ENCODE measurements at regions not wholly inside any gene's neighbourhood (a gene's known extent, or its start where the extent isn't known, plus 50 kb on each side); places are given as distances from the start of the nearest gene placed in this dataset.

GRCh38 chr2:241931084-241931975 lies 61.8 kb downstream of the RTP5 start:
- Histone ChIP-seq H3K4me2 (ENCODE audit: low read depth, low read length, poor library complexity, severe bottlenecking) (no peak overlapping the region), H3F3A (ENCODE audit: insufficient read depth) (no peaks in the 10 kb centered on the region), H3K79me2 (ENCODE audit: insufficient read depth, low read length) (no peaks in the 10 kb centered on the region), H3K36me3 (ENCODE audit: low read length) (no peaks in the 10 kb centered on the region), H2AFZ (ENCODE audit: low read depth, low read length, severe bottlenecking) (no peak overlapping the region), H3K4me3 (ENCODE audit: insufficient read depth, low read length, poor library complexity, severe bottlenecking) (no peak overlapping the region), H3K9me2 (replicated peaks; ENCODE audit: insufficient read depth, low read length) (no peaks in the 10 kb centered on the region), H3K9me3 (ENCODE audit: insufficient read depth, low read length) (no peaks in the 10 kb centered on the region), H3K27ac (ENCODE audit: low read depth, low read length) (no peak overlapping the region), H4K20me1 (ENCODE audit: low read depth, low read length) (no peaks in the 10 kb centered on the region), H3K27me3 (ENCODE audit: low read length) (no peaks in the 10 kb centered on the region), H3K9ac (ENCODE audit: low read length) (no peak overlapping the region)
- TF ChIP-seq EZH2phosphoT487 (conservative IDR thresholded peaks at IDR 0.05; ENCODE audit: low read length), result no peak
- no peak for TF ChIP-seq CTCF (IDR thresholded peaks at IDR 0.05; ENCODE audit: insufficient read depth, low read length, poor library complexity, severe bottlenecking)

- no peaks in the 10 kb centered on the region for H3K27me3 ChIP-seq (ENCODE audit: low read length)
- no peaks in the 10 kb centered on the region for H3K36me3 ChIP-seq (ENCODE audit: low read length)
- TF ChIP-seq CTCF (IDR thresholded peaks at IDR 0.05; ENCODE audit: insufficient read depth, low read length, poor library complexity, severe bottlenecking) (no peak), EZH2phosphoT487 (conservative IDR thresholded peaks at IDR 0.05; ENCODE audit: low read length) (no peak)
- no peaks in the 10 kb centered on the region for H3K79me2 ChIP-seq (ENCODE audit: insufficient read depth, low read length)
- no peak overlapping the region for H3K4me2 ChIP-seq (ENCODE audit: low read depth, low read length, poor library complexity, severe bottlenecking)
- H3K9me2 ChIP-seq (replicated peaks; ENCODE audit: insufficient read depth, low read length), result no peaks in the 10 kb centered on the region
- H3K9me3 ChIP-seq (ENCODE audit: insufficient read depth, low read length), result no peaks in the 10 kb centered on the region
- H3K4me3 ChIP-seq (ENCODE audit: insufficient read depth, low read length, poor library complexity, severe bottlenecking), result no peak overlapping the region
- H4K20me1 ChIP-seq (ENCODE audit: low read depth, low read length), result no peaks in the 10 kb centered on the region
- no peak overlapping the region for H3K27ac ChIP-seq (ENCODE audit: low read depth, low read length)
- no peaks in the 10 kb centered on the region for H3F3A ChIP-seq (ENCODE audit: insufficient read depth)
- no peak overlapping the region for H3K9ac ChIP-seq (ENCODE audit: low read length)
- no peak overlapping the region for H2AFZ ChIP-seq (ENCODE audit: low read depth, low read length, severe bottlenecking)
Observed at GRCh38 chr2:241931976-241932898, 62.7 kb downstream of the RTP5 start.

DNA sequence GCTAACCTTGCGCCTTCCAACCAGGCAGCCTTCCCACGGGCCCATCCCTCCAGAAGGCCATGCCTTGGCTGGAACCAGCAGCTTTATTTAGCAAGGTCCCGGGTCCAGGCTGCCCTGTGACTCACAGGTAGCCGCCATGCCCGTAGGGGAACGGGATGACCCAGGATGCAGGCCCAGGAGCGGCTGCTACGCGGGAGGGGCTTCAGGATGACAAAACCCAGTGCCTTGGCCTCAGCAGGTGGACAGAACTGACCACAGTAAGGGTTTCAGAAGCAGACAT lies 63.3 kb downstream of the RTP5 start:
- Histone ChIP-seq H2AFZ (ENCODE audit: low read depth, low read length, severe bottlenecking) (no peak overlapping the region), H3K4me2 (ENCODE audit: low read depth, low read length, poor library complexity, severe bottlenecking) (no peak overlapping the region), H3K79me2 (ENCODE audit: insufficient read depth, low read length) (no peaks in the 10 kb centered on the region), H3K4me3 (ENCODE audit: insufficient read depth, low read length, poor library complexity, severe bottlenecking) (no peak overlapping the region), H3K27me3 (ENCODE audit: low read length) (no peaks in the 10 kb centered on the region), H3K9me3 (ENCODE audit: insufficient read depth, low read length) (no peaks in the 10 kb centered on the region), H3K36me3 (ENCODE audit: low read length) (no peaks in the 10 kb centered on the region), H3K27ac (ENCODE audit: low read depth, low read length) (no peak overlapping the region), H3K9ac (ENCODE audit: low read length) (no peak overlapping the region), H3F3A (ENCODE audit: insufficient read depth) (no peaks in the 10 kb centered on the region), H3K9me2 (replicated peaks; ENCODE audit: insufficient read depth, low read length) (no peaks in the 10 kb centered on the region), H4K20me1 (ENCODE audit: low read depth, low read length) (no peaks in the 10 kb centered on the region)
- TF ChIP-seq EZH2phosphoT487 (conservative IDR thresholded peaks at IDR 0.05; ENCODE audit: low read length), result no peak
- no peak for TF ChIP-seq CTCF (IDR thresholded peaks at IDR 0.05; ENCODE audit: insufficient read depth, low read length, poor library complexity, severe bottlenecking)

Measured in SU-DHL-6 (cell line).